KMS-11 (cell line): ENCODE measurements at regions not wholly inside any gene's neighbourhood (a gene's known extent, or its start where the extent isn't known, plus 50 kb on each side); places are given as distances from the start of the nearest gene placed in this dataset.

ENCODE experiments used
- H2AFZ ChIP-seq: fragments of 200-600 bp; sonication (generic); 2 replicates; pipeline ENCODE4 v1.6.1; 2016; ENCODE audit warnings: antibody characterized with exemption, mixed run types, low read depth
- H3K27ac ChIP-seq: fragments of 200-600 bp; sonication (generic); 2 replicates; pipeline ENCODE4 v1.6.1; 2016; ENCODE audit warnings: mild to moderate bottlenecking, mixed run types
- H3K27me3 ChIP-seq: fragments of 200-600 bp; sonication (generic); 2 replicates; pipeline ENCODE4 v1.6.1; 2017; ENCODE audit warnings: mild to moderate bottlenecking, low read depth, mixed run types, moderate library complexity; ENCODE audit not compliant: insufficient read depth
- H3K36me3 ChIP-seq: fragments of 200-600 bp; sonication (generic); 2 replicates; pipeline ENCODE4 v1.6.1; 2017; ENCODE audit warnings: mild to moderate bottlenecking, mixed run types; ENCODE audit not compliant: insufficient read depth
- H3K4me1 ChIP-seq: fragments of 200-600 bp; sonication (generic); 2 replicates; pipeline ENCODE4 v1.6.1; 2016; ENCODE audit warnings: mild to moderate bottlenecking, low read depth, mixed run types; ENCODE audit not compliant: poor library complexity, severe bottlenecking
- H3K4me2 ChIP-seq: fragments of 200-600 bp; sonication (generic); 2 replicates; pipeline ENCODE4 v1.7.0; 2016; ENCODE audit warnings: mild to moderate bottlenecking, mixed run types
- H3K4me3 ChIP-seq: fragments of 200-600 bp; sonication (generic); IDR thresholded peaks from 2 replicates; pipeline ENCODE4 v1.6.1; 2017; ENCODE audit warnings: low read depth, low read length, mixed read lengths; ENCODE audit not compliant: insufficient read depth
- H3K79me2 ChIP-seq: fragments of 200-600 bp; sonication (generic); 2 replicates; pipeline ENCODE4 v1.6.1; 2016; ENCODE audit warnings: low read depth, mixed run types; ENCODE audit not compliant: insufficient read depth
- H3K9ac ChIP-seq: fragments of 200-600 bp; sonication (generic); 2 replicates; pipeline ENCODE4 v1.6.1; 2016; ENCODE audit warnings: mild to moderate bottlenecking, mixed run types
- H4K20me1 ChIP-seq: fragments of 200-600 bp; sonication (generic); 2 replicates; pipeline ENCODE4 v1.6.1; 2016; ENCODE audit warnings: mild to moderate bottlenecking, mixed run types; ENCODE audit not compliant: insufficient read depth
- TF ChIP-seq, protein P1 (sequence below): fragments of 200-600 bp; sonication (generic); conservative IDR thresholded peaks from 2 replicates; pipeline ENCODE4 v1.6.1; 2017; ENCODE audit warnings: low read depth, mild to moderate bottlenecking, antibody characterized with exemption, low read length, moderate library complexity, mixed read lengths

DNA sequence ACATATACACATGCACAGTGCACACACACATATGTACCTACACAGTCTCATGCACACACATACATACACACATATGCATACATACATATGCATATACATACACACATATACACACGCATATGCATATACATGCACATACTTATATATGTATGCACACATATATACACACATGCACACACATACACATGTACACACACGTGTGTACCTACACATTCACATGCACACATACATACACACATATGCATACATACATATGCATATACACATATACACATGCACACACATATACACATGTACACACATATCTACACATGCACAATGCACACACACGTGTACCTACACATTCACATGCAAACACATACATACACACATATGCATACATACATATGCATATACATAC, 100.3 kb upstream of the TWIST2 start:
- H3K4me2 ChIP-seq = no peak overlapping the region
- no peaks in the 10 kb centered on the region for H3K27me3 ChIP-seq
- TF ChIP-seq, protein P1, sequence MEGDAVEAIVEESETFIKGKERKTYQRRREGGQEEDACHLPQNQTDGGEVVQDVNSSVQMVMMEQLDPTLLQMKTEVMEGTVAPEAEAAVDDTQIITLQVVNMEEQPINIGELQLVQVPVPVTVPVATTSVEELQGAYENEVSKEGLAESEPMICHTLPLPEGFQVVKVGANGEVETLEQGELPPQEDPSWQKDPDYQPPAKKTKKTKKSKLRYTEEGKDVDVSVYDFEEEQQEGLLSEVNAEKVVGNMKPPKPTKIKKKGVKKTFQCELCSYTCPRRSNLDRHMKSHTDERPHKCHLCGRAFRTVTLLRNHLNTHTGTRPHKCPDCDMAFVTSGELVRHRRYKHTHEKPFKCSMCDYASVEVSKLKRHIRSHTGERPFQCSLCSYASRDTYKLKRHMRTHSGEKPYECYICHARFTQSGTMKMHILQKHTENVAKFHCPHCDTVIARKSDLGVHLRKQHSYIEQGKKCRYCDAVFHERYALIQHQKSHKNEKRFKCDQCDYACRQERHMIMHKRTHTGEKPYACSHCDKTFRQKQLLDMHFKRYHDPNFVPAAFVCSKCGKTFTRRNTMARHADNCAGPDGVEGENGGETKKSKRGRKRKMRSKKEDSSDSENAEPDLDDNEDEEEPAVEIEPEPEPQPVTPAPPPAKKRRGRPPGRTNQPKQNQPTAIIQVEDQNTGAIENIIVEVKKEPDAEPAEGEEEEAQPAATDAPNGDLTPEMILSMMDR = no peak
- H3K9ac ChIP-seq = no peak overlapping the region
- H3K79me2 ChIP-seq = no peaks in the 10 kb centered on the region
- H3K27ac ChIP-seq = no peak overlapping the region
- no peaks in the 10 kb centered on the region for H4K20me1 ChIP-seq
- H3K4me1 ChIP-seq = no peaks in the 10 kb centered on the region
- H2AFZ ChIP-seq = no peak overlapping the region
- no peak overlapping the region for H3K4me3 ChIP-seq
- no peaks in the 10 kb centered on the region for H3K36me3 ChIP-seq

DNA sequence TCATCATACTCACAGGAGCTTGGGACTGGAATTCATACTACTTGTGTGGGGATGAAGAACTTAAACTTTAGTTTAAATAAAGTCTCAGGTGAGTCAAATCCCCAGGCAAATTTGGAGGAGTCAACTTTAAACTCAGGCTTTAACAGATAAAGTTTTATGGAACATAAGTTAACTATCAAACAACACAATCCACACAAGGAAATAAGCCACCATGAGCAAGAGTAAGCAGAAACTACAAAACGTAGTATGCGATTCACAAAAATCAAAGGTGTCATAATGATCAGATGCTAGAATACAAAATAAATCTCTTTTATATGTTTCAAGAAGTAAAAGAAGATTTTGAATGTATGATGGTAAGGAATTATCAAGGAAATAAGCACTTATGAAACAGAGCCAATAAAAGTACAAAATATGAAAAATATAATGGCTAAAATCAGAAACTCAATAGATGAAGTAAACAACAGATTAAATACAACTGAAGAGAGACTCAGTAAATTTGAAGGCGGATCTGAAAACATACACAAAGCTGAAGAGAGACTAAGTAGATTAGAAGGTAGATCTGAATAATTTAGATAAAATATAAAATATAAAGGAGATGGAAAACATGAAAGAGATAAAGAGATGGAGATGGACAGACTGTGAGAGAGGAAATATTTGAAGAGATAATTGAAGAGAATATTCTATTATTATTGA, 97.5 kb upstream of the TWIST2 start:
- Histone ChIP-seq H3K27ac (no peak overlapping the region), H3K27me3 (no peaks in the 10 kb centered on the region), H3K79me2 (no peaks in the 10 kb centered on the region), H2AFZ (no peak overlapping the region), H3K4me2 (no peak overlapping the region), H3K4me3 (no peak overlapping the region), H3K9ac (no peak overlapping the region), H3K4me1 (no peaks in the 10 kb centered on the region), H3K36me3 (no peaks in the 10 kb centered on the region), H4K20me1 (no peaks in the 10 kb centered on the region)
- TF ChIP-seq, protein P1 = no peak

DNA sequence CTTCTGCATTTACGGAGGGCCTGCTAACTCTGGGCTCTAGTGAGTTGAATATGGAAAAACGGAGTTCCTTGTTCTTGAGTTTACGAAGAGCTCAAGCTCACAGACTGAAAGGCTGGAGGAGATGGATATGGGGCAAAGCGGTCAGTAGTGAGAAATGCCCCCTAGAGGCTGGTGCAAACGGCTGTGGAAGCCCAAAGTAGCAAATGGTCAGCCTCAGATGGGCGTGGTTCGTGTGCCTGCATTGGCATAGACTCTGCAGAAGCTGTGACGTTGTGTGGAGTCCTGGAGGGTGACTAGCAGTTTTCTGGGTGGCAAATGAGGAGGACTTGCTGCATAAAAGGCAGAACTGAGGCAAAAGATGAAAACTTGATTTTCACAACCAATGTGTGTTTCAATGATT, 93.6 kb upstream of the TWIST2 start:
- H3K4me1 ChIP-seq = no peaks in the 10 kb centered on the region
- H3K4me3 ChIP-seq = no peak overlapping the region
- no peaks in the 10 kb centered on the region for H3K27me3 ChIP-seq
- no peak overlapping the region for H3K4me2 ChIP-seq
- no peaks in the 10 kb centered on the region for H4K20me1 ChIP-seq
- H3K36me3 ChIP-seq = no peaks in the 10 kb centered on the region
- TF ChIP-seq, protein P1 = no peak
- no peaks in the 10 kb centered on the region for H3K79me2 ChIP-seq
- H3K9ac ChIP-seq = no peak overlapping the region
- no peak overlapping the region for H3K27ac ChIP-seq
- no peak overlapping the region for H2AFZ ChIP-seq

DNA sequence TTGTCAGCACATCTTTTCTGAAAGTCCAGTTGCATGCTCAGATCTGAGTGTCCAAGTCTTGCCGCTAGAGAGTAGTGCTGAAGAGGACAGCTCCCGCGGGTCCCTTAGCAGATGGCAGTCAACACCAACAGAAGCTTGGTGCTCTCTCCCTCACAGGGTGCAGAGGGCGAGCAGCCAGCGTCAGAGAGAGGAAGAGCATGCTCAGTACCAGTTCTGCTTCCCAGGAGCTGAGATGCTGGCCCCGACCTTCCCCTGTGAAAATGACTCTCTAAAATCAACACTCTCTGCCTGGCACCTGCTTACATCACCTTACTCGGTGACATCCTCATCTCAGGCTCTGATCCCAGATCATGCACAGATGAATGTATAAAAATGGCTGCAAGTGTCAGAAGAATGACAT, 86.0 kb upstream of the TWIST2 start:
- Histone ChIP-seq H3K4me2 (no peak overlapping the region), H3K4me1 (no peaks in the 10 kb centered on the region), H3K36me3 (no peaks in the 10 kb centered on the region), H3K79me2 (no peaks in the 10 kb centered on the region), H2AFZ (no peak overlapping the region), H3K27ac (no peak overlapping the region), H3K27me3 (no peaks in the 10 kb centered on the region), H4K20me1 (no peaks in the 10 kb centered on the region), H3K4me3 (no peak overlapping the region), H3K9ac (no peak overlapping the region)
- TF ChIP-seq, protein P1 = no peak
